ENCODE measurements at regions not wholly inside any gene's neighbourhood (a gene's known extent, or its start where the extent isn't known, plus 50 kb on each side); places are given as distances from the start of the nearest gene placed in this dataset.

DNA sequence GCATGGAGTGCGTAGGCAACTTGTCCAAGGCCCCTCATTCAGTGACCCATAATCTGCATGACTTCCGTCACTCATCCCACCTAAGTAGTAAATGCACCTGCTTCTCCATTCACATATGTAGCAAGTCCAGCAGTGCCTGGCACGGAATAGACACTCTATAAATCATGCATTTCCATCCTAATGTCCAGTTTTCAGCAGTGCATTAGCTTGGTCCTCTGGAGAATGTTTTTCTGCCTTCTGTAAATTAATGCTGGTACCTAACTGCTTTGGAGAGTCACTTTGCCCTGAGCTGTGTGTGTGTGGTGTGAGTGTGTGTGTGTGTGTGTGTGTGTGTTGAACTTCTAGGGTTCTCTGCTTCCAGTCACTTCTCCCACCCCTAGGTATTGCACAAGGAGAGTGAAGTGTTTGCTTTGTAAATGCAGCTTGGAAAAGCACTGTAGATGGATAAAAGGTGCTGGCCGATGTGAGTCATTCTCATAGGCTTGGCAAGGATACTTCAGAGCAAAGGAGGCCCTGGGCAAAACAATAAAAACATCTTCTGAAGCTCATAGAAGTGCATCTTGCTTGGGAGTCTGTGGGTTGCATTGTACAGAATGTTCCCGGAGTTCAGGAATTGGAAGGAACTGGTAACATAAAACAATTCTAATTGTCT, 181.8 kb downstream of the KATNAL1 start:
- peak; percentile 22 for DNase-seq

DNA sequence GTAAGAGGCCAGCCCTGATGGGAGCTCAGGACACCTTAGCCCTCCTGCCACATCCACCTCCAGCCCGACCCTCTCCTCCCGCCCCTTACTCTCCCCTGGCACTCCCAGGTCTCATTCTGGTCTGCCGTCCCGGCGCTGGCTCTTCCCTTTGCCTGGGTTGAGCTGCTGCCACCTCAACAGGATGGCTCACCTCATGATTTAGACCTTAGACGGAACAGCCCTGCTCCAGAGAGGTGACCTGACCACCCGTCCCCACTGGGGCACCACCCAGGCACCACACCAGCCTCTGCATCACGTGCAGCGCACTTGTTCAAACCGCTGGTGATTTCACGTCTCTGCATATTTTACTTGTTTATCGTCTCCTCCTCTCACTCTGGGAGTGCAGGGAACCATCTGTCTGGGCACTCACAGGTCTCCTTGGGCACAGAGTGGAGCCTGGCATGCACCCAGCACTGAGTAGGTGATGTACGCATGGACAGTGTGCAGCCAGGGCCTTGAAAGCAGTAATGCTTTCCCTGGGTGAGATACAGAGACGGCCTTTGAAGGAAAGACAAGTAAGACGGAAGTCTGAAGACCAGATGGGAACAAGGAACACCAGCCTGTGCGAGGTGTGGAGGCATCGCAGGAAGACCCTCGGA, 183.1 kb downstream of the KATNAL1 start:
- no peak for DNase-seq

DNA sequence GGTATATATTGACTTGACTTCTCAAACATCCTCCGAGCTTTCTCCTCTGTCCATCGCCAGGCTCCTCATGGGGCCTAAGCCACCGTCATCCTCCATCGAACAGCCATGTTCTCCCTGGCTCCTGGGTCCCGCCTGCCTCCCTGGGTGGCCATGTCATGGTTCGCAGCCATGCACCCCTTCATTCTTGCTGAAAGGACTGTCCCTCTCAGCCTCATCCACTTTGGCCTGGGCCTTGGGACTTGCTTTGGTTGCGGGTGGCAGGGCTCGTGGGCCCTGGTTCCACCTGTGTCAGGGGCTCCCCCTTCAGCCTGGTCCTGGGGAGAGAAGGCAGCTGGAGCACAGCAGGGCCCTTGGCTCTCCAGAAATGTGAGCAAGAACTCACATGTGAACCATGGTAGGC, 183.8 kb downstream of the KATNAL1 start:
- DNase-seq = no peak

DNA sequence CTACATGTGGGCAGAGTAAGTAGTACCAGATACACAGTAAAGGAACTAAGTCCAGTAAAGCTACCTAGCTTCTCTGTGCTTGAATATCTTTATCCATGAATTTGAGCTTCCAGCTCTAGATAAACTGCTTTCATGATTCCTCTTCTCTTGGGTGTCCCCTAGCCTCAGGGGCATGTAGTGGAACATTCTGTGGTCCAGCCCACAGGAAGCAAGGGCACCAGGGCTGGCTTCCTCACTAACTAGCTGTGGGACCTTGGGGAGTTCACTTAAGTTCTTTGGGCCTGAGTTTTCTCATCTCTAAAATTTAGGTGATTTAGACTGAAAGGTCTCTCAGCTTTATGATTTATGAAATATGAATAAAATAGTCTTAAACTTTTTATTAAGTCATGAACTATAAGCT, 185.7 kb downstream of the KATNAL1 start:
- DNase-seq = no peak

- no peak for DNase-seq
These were observed 186.1 kb downstream of the KATNAL1 start for GRCh38 chr13:30121244-30121643.

DNA sequence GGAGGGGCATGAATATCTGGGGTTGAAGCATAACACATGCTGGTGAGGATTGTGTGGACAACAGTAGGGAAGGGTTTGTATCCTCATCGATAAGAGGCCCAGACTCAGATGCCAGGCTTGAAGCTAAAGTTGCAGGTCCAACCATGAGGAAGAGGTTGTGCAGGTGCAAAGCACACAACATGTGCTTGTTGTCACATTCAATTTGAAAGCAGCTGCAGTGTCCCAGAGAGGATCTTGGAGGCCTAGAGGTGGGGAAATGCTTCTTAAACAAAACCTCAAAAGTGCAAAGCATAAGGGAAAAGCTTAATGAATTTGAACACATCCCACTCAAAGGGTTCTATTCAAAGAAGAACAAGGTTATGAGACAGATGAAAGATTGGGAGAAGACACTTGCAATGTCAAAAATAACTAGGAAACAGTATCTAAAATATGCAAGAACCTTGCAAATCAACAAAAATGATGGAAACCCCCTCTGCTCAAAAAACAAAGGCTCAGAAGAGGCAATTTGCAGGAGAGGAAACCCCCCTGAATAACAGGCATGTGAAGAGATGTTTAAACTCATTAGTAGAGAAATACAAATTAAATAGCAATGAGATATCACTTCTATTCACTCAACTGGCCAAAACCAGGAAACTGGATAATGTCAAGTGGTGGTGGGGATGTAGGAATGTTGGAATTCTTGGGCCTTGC, 187.1 kb downstream of the KATNAL1 start:
- no peak for DNase-seq

DNA sequence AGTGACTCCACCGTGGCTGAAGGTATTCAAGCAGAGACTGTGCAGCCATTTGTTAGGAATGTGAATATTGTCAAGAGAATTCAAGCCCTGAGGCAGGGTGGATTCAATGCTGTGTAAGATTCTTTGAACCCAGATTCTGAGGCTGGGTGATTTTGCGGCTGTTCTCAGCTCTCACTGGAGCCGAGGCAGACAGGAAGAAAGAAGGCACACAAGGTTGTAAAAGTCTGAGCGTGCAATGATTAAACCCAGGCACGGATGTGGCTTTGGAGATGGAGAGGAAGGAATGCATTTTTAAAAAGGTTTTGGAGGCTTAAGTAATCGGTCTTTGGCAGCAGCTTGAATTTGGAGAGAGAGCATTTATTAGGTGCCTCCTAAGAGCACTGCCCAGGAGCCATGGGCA, 187.9 kb downstream of the KATNAL1 start:
- peak; percentile 6 for DNase-seq

GRCh38 chr13:30116379-30116778, 191.0 kb downstream of the KATNAL1 start:
- no peak for DNase-seq

DNA sequence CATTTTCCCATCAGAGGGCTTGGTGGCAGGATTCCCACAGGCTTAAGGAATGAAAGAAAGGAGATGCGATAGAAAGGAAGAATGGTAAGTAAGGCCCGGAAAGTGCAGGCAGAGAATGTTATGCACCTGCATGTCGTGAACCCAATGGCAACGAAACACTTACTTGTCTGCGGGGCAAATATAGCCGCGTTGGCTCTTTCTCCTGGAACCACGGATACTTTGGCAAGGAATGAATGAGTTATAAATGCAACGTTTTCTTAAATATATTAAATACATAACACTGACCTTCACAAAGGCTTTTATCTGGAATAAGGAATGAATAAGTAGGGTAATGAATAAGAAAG, 192.1 kb downstream of the KATNAL1 start:
- DNase-seq = no peak

DNA sequence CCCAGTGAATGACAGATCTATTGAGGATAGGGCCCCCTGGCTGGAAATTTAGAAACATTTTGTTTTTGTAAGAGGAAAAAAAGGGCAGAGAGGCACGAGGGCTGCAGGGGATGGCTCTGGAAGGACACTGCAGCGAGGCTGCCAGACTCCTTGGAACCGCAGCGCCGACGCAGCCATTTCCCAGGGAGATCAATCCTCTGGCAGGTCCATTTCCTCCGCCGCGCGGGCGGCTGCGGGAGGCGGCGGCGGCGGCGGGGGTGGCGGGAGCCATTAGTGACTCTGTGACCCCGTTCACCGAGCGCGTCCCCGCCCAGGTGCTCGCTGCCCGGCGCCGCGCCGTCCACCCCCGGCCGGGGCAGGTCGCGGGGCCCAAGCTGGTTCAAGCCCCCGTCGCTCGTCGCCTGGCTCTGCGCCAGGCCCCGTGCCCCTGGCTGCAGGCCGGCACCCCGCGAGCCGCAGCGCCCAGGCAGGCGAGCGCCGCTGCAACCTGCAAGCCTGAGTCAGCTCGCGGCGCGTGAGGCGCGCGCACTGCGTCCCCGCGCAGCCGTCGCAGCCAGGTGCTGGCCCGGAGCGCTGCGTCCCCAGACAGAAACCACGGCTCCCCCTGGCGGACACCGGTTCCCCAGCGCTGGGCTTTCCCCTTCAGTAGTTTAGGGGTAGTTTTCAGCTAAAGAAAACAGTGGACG, 192.6 kb downstream of the KATNAL1 start:
- DNase-seq = peak; percentile 53

DNA sequence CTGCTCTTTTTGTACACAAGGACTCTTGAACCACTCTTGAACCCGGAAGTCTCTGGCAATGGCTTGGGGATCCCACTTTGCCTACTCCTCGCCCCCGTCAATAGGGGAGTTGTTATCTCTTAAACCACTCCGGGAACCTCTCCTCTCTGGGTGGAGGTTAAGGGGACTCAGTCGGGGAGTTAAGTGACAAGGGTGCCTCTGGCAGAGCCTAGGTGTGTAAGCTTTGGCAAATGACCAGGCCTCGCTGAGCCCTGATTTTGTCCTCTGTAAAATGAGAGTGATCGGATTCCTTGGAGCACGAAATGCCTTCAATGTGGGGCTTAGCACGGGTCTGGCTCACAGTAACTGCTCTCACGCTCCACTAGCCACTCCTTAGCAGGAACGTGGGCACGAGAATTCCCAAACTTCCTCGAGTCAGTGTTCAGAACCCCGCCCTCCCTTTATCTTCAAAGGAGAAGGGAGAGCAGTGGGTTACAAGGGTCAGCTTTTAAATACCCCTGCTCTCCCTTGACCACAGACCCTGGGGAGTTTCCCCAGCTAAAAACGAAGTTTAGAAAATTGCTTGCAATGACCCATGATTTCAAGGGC, 193.3 kb downstream of the KATNAL1 start:
- DNase-seq = no peak

DNA sequence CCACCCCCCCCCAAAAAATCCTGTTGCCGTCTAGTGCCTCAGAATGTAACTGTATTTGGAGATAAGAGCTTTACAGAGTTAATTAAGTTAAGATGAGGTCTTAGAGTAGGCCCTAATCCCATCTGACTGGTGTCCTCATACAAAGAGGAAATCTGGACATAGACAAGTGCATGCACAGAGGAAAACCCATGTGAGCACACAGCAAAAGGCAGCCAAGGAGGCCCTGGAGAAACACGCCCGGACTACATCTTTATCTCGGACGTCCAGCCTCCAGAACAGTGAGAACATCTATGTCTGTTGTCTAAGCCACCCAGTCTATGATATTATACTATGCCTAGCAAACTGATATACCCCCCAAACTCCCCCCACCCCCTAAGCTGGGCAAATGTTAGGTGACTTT, 193.8 kb downstream of the KATNAL1 start:
- no peak for DNase-seq

DNA sequence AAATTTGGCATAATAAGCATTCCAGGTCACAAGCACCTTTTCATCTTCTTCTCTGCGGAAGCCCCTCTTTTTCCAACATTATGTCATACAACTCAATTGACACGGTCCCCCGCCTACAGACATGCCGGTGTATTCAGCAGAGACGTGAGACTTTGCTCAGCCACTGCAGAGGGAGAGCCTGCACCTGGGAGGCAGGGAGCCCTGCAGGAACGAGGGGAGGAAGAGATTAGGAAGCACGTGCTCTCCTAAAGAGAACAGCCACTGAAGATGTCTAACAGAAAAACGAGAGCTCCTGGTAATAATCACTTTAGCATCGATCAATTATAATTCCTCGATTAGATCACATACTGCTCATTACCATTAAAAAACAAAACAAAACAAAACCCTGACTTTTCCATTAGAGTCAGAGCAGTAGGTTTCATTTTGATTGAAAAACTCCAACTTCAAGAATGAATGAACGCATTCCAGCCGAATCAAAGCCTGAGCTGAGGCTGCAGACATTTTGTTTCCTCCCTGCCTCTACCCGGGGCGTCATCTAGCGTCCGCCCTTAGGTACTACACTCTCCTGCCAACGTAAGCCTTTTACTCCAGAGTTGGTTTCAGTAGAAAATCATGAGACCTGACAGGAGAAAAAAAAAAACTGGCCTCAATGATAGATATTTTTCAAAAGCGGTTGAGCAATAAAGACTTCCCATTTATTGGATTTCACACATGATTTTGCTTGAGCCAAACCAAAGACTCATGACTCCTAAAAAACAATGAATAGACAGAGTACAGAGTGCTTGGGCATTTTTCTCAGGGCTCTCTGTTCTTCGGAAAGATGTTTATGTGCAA, 194.5 kb downstream of the KATNAL1 start:
- DNase-seq = peak; percentile 22

DNA sequence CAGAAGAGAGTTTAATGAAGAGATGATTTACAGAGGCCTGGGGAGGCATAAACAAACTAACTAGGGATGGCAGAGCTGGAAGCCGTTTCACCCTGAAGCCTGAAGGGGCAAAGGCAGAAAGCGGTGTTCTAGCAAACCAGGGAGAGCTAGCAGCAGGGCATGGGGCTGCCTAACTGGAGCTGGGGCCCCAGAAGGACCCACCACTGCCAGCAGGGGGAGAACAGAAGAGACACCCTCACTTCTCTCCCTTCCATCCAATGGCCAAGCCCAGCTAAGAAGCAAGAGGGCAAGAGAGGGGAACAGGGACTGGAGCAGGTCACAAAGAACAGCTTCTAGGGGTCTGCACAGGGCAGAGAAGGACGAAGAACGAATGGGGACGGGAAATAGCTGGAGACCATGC, 195.5 kb downstream of the KATNAL1 start:
- DNase-seq = no peak

- no peak for DNase-seq
These were observed 196.9 kb downstream of the KATNAL1 start for GRCh38 chr13:30110301-30111070.

- DNase-seq = no peak
These were observed 197.7 kb downstream of the KATNAL1 start for GRCh38 chr13:30109471-30110135.

GRCh38 chr13:30108913-30109237, 198.5 kb downstream of the KATNAL1 start:
- no peak for DNase-seq

DNA sequence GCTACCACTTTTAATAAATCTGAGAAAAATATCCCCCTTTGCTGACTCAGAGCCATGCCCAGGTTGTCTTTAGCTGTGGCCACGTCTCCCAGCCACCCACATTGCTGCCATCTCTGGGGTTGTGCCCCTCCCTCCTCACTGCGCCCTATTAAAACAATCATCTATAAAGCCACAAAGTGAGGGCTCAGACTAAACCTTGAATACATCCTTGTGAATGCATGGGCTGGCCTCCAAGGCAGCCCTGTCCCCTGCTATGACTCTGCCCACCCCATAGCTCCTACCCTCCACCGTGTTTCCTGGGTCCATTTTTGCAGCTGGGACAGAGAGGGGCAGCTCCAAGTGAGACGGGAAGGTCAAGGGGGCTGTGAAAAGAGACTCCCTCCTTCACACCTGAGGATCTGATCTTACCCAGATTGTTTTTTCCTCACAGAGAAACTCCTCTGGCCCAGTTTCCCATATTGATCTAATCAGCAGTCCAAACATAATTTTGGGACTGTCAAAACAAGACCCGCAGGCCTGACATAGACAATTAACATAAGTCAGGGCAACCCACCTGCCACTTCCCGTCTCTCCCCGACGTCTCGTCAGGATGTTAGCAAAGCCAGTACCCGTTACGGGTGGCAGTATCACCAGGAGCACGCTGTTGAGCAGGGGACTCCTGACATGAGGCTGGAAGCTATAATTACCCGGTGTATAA, 199.0 kb downstream of the KATNAL1 start:
- DNase-seq = no peak

DNA sequence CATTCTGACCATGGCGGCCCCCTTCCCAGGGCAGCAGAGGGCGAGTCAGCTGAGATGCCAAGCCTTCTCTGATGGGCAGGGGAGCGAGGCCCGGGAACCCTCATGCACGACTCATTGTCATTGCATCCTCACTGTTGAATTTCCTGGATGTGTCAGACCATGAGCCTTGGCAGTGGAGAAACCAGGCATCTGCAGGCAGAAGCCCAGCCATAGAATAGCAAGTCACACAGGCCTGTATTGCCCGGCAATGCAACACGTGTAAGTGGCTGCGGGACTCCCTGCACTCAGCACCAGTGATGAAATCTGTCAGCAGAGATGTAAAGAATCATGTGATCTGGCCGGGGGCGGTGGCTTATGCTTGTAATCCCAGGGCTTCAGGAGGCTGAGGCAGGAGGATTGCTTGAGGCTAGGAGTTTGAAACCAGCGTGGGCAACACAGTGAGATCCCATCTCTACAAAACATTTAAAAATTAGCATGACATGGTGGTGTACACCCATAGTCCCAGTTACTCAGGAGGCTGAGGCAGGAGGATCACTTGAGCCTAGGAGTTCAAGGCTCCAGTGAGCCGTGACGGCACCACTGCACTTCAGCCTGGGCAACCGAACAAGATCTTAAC, 199.7 kb downstream of the KATNAL1 start:
- DNase-seq = no peak

GRCh38 chr13:30107121-30107520, 200.2 kb downstream of the KATNAL1 start:
- DNase-seq = no peak
